HG03097 (cell line): ENCODE measurements at regions not wholly inside any gene's neighbourhood (a gene's known extent, or its start where the extent isn't known, plus 50 kb on each side); places are given as distances from the start of the nearest gene placed in this dataset.
"Not testable (repeated sequence)": the region's sequence is repeated elsewhere in the genome, so short reads cannot be mapped to it uniquely, and the experiment has no call there.

Experiments used
- ATAC-seq: cut with Tn5 transposase; IDR thresholded peaks from one replicate; pipeline ENCODE4 v1.9.1; 2021; ENCODE audit not compliant: unreplicated experiment, low FRiP score

DNA sequence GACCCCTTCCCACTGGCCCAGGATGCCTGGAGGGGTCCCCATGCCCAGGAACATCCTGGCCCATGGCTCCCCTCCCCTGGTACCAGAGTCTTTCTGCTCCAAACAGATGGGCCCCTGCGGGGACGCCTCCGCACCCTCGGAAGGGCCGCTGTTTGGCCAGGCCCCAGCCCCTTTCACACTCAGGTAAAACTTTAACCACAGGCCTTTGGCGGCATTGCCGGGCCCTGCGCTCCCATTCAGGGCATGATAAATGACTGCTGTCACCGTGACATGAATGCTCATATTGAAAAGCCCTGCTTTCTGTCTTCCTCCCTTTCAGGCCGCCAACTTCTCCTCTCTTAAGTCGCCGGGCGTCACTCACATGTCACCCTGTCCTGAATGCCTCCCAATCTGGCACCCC is 141.5 kb upstream of the TOP1 start:
- no peak for ATAC-seq

GRCh38 chr20:40889266-40889665 is 139.4 kb upstream of the TOP1 start:
- ATAC-seq = not testable (repeated sequence)

GRCh38 chr20:40890181-40890580 is 138.4 kb upstream of the TOP1 start:
- ATAC-seq = no peak

DNA sequence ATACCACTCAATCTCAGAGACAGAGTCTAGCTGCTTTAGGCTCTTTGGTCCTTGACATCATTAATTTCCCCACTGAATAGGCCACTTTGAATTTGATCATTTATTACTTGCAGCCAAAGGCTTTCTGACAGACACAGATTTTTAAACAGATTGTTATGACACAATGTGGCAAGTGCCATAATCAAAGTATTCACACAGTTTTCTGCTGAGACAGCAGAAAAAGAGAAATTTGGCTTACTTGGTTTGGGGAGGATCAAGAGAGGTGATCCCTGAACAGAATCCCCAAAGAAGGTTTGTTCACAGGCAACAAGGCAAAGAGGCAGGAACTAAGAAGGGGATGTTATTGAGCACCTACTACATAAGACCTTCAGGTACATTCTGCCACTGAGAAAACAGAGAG is 138.0 kb upstream of the TOP1 start:
- no peak for ATAC-seq

DNA sequence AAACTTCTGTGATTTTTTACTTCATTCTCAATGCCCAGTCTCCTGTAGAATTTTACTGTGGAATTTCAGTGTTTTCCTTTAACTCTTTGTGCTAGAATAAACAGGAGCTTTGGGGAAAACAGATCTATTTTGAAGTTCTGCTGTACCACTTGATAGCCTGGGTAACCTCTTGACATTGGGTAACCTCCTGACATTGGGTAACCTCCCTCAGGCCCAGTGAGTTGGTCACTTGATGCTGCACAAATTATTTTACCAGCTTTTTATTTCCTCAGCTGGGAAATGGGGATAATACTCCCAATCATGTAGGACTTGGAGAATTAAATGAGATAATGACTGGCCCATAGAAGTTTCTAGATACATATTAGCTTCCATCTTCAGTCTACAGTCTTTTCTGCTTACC is 137.3 kb upstream of the TOP1 start:
- ATAC-seq = no peak

DNA sequence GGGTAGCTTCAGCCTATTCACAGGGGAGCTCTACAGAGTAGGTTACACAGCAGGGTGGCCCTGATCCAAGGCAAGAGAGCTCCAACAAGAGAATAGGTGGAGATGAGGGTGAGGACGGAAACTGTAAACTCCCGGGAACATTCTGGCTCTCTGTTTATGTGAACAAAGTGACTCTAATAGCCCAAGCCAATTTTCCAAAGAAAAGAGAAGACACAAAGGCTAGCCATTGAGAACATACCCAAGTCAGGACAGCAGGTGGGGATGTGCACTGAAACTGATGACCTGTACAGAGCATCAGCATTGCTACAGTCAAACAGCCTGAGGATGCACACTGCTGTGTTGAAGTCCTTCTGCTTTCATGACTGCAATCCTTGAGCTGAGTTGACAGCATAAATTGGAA is 136.0 kb upstream of the TOP1 start:
- no peak for ATAC-seq

- ATAC-seq = no peak
Observed at GRCh38 chr20:40893610-40894236, 134.9 kb upstream of the TOP1 start.

GRCh38 chr20:40894237-40894630 is 134.4 kb upstream of the TOP1 start:
- ATAC-seq = no peak

- no peak for ATAC-seq
Observed at GRCh38 chr20:40895182-40895581, 133.4 kb upstream of the TOP1 start.

DNA sequence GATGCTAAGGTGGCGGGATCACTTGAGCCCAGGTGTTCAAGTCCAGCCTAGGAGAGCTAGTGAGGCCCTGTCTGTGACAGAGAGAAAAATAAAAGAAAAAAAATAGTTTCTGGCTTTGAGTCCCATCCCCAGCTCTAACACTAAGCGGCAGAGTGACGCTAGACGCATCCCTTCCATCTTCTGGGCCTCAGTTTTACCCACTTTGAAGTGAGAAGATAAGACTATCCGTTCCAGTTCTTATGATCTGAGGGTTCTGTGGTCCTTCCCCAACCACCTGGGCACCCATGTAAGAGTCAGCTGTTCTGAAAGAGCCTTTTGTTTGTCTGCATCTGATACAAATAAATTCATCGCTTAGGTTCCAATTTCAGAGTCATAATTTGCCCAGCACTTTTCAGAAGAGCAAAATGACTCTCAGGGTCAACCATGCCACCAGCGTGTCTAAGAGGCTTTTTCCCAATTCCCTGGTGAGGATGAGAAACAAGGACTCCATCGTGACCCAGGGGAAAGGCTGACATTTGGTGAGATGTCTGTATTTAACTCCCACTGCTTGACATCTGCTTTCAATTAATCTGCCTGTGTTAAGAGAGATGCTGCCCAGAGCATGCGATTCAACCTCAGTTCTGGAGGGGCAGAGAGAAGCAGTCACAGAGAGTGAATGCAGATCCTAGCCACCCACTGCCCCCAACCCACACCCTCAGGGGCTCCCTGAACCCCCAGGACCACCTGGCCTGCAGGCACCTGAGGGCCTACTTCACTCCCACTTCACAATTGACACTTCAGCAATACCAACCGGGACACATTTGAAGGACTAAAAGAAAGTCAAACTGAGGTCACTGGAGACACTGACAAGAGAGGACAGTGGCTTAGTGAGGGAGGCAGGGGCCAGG is 131.6 kb upstream of the TOP1 start:
- ATAC-seq = no peak

- ATAC-seq = no peak
Observed at GRCh38 chr20:40899344-40899743, 129.3 kb upstream of the TOP1 start.

DNA sequence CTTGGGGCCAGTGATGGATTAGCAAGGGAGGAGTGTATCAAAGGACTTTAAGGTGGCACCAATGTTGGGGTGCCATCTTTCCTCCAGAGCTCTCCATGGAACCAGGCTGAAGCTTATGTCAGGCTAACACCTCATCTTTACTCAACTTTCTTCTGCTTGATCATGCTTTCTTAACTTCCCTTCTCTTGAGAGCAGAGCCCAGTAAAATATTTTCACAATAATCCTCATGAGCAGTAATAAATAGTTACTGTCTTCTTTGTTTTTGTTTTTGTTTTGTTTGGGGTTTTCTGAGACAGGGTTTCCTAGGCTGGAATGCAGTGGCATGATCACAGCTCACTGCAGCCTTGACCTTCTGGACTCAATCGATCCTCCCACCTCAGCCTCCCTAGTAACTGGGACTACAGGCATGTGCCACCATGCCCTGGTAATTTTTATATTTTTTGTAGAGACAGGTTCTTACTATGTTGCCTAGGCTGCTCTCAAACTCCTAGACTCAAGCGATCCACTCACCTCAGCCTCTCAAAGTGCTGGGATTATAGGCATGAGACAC is 127.9 kb upstream of the TOP1 start:
- ATAC-seq = no peak

- no peak for ATAC-seq
Observed at GRCh38 chr20:40902661-40903060, 126.0 kb upstream of the TOP1 start.

DNA sequence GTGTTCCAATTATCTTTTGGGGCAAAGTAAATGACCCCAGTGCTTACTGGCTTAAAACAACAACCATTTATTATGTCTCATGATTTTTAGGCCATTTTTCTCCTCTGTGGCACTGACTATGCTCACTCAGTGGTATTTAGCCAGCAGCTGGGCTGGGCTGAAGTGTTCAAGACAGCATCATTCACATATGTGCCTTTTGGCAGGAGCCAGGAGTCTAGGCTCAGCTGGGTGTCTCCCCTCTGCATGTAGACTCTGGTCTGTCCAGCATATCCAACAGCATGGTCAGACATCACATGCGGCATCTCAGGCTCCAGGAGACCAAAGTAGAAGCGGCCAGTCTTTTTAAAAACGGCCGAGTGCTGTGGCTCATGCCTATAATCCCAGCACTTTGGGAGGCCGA is 120.3 kb upstream of the TOP1 start:
- ATAC-seq = no peak

- ATAC-seq = not testable (repeated sequence)
Observed at GRCh38 chr20:40909489-40909888, 119.1 kb upstream of the TOP1 start.

GRCh38 chr20:40910436-40910835 is 118.2 kb upstream of the TOP1 start:
- not testable (repeated sequence) for ATAC-seq

DNA sequence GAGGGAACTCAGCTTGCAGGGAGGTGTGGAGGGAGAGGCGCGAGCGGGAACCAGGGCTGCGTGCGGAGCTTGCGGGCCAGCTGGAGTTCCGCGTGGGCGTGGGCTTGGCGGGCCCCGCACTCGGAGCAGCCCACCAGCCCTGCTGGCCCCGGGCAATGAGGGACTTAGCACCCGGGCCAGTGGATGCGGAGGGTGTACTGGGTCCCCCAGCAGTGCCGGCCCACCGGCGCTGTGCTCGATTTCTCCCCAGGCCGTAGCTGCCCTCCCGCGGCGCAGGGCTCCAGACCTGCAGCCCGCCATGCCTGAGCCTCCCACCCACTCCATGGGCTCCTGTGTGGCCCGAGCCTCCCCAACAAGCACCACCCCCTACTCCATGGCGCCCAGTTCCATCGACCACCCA is 117.5 kb upstream of the TOP1 start:
- ATAC-seq = not testable (repeated sequence)

- no peak for ATAC-seq
Observed at GRCh38 chr20:40913224-40914185, 115.1 kb upstream of the TOP1 start.

GRCh38 chr20:40915756-40916155 is 112.9 kb upstream of the TOP1 start:
- no peak for ATAC-seq

DNA sequence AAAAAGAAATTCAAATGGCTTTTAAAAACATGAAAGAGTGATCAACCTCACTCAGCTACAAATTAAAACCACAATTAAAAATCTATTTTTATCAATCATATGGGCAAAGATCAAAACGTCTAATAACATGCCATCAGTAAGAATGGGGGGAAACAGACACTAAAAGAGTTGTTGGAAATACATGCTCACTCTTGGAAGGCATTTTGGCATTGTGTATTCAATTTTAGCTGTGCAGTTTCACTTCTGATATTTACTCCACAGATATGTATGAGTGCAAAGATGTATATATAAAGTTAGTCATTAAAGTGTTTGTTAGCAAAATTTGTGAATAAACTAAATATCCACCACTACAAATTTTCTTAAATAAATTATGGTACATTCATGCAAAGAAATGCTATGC is 112.3 kb upstream of the TOP1 start:
- no peak for ATAC-seq

DNA sequence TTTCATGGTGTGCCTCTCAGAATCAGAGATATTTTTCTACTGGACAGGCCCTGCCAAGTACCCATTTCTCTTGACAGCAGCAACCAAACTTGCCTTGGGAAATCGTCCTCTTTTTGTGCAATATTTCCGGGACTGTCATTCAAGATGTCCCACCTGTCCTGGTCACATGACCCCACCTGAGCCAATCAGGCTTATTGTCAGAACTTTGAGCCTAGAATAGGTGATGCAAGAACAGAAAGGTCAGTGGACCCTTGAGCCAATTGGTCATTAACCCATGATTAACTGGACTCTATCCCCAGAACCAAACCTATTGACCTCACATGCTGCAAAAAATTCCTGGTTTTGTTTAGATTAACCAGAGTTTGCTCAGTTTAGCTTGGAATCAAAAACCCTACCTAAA is 108.3 kb upstream of the TOP1 start:
- no peak for ATAC-seq
